ENCODE measurements at regions not wholly inside any gene's neighbourhood (a gene's known extent, or its start where the extent isn't known, plus 50 kb on each side); places are given as distances from the start of the nearest gene placed in this dataset.

- no peak for DNase-seq (ENCODE audit: low read depth)
- no peak overlapping the region for H3K4me3 ChIP-seq (ENCODE audit: low read depth, low read length)
- TF ChIP-seq, protein P1, sequence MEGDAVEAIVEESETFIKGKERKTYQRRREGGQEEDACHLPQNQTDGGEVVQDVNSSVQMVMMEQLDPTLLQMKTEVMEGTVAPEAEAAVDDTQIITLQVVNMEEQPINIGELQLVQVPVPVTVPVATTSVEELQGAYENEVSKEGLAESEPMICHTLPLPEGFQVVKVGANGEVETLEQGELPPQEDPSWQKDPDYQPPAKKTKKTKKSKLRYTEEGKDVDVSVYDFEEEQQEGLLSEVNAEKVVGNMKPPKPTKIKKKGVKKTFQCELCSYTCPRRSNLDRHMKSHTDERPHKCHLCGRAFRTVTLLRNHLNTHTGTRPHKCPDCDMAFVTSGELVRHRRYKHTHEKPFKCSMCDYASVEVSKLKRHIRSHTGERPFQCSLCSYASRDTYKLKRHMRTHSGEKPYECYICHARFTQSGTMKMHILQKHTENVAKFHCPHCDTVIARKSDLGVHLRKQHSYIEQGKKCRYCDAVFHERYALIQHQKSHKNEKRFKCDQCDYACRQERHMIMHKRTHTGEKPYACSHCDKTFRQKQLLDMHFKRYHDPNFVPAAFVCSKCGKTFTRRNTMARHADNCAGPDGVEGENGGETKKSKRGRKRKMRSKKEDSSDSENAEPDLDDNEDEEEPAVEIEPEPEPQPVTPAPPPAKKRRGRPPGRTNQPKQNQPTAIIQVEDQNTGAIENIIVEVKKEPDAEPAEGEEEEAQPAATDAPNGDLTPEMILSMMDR (IDR thresholded peaks at IDR 0.05; ENCODE audit: control insufficient read depth, extremely low read depth, insufficient read depth), result no peak
These were observed 152.9 kb upstream of the NDN start for GRCh38 chr15:23839893-23840474.

DNA sequence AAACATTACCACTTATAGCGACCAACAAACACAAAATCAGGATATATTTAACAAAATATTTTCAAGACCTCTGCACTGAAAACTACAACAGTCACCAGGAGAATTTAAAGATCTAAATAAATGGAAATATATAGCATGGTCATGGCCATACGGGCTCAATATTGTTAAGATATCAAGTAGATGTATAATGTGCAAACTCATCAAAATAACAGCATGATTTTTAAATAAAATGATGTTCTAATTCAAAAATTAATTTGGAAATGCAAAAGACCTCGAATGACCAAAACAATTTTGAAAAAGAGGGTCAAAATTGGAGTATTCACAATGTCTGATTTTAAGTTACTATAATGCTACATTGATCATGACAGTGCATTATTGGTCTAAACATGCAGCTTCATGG is 159.1 kb upstream of the NDN start:
- no peak for DNase-seq (ENCODE audit: low read depth)
- TF ChIP-seq, protein P1 (IDR thresholded peaks at IDR 0.05; ENCODE audit: control insufficient read depth, extremely low read depth, insufficient read depth), result no peak
- H3K4me3 ChIP-seq (ENCODE audit: low read depth, low read length), result no peak overlapping the region

DNA sequence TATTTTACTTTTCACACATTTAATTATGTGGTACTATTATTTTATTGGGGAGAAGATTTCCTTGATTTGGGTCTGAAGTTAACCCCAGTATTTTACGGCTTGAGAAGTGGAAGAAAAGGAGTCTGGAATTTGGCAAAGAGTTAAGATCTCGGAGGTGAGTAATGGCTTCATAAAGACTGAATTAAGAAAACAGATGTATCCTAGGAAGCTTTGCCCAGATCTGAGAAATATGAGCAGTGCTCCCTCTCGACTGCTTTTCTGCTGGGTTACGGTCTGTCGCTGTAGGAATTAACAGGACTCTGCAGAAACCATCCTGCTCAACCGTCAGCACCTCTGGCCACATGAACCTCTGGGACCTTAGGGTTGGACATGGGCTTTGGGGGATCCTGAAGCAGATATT is 163.6 kb upstream of the NDN start:
- TF ChIP-seq, protein P1 (IDR thresholded peaks at IDR 0.05; ENCODE audit: control insufficient read depth, extremely low read depth, insufficient read depth), result no peak
- H3K4me3 ChIP-seq (ENCODE audit: low read depth, low read length), result no peak overlapping the region
- DNase-seq (ENCODE audit: low read depth), result no peak

- TF ChIP-seq, protein P1 (IDR thresholded peaks at IDR 0.05; ENCODE audit: control insufficient read depth, extremely low read depth, insufficient read depth), result no peak
- no peak for DNase-seq (ENCODE audit: low read depth)
- no peak overlapping the region for H3K4me3 ChIP-seq (ENCODE audit: low read depth, low read length)
These were observed 164.8 kb upstream of the NDN start for GRCh38 chr15:23851921-23852320.

DNA sequence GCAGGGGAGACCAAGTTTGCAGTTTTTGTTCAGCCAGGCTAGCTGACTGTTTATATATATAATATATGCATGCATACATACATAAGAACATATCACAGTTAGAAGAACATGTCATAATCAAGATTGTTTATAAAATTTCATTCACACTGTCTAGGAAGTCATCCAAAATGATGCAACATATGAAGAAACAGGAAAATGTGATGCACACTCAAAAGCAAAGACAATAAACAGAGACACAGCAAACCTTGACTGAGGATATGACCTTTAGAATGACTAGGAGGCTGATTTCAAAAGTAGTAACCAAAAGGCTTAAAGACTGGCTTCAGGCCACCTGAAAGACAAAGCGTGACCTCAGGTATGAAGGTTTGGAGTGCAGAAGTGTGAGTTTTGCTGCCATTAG is 166.2 kb upstream of the NDN start:
- DNase-seq (ENCODE audit: low read depth), result no peak
- TF ChIP-seq, protein P1 (IDR thresholded peaks at IDR 0.05; ENCODE audit: control insufficient read depth, extremely low read depth, insufficient read depth), result no peak
- H3K4me3 ChIP-seq (ENCODE audit: low read depth, low read length), result no peak overlapping the region

- no peak overlapping the region for H3K4me3 ChIP-seq (ENCODE audit: low read depth, low read length)
- DNase-seq (ENCODE audit: low read depth), result no peak
- TF ChIP-seq, protein P1 (IDR thresholded peaks at IDR 0.05; ENCODE audit: control insufficient read depth, extremely low read depth, insufficient read depth), result no peak
These were observed 167.3 kb upstream of the NDN start for GRCh38 chr15:23854203-23854911.

Measured in LNCaP clone FGC (cell line).